GM23338 (cell line): ENCODE measurements at regions not wholly inside any gene's neighbourhood (a gene's known extent, or its start where the extent isn't known, plus 50 kb on each side); places are given as distances from the start of the nearest gene placed in this dataset.

Experiments
- CREB1 ChIP-seq: fragments of 250-450 bp; sonication (Bioruptor Pico); IDR thresholded peaks from 2 replicates; pipeline ENCODE4 v1.5.0; 2020; ENCODE audit warnings: low read depth, mild to moderate bottlenecking, moderate library complexity
- CTCF ChIP-seq, 2 experiments: fragments of 200-600 bp in 1 of 2; sonication (generic) in 1 of 2; conservative IDR thresholded peaks; 2 replicates each; pipeline versions ENCODE4 v1.5.1 to v1.6.1; 2016 to 2017; ENCODE audit warnings: antibody characterized with exemption in 2 of 2, low read depth in 2 of 2, mild to moderate bottlenecking in 2 of 2, moderate library complexity in 1 of 2
- EZH2 ChIP-seq: fragments of 200-600 bp; sonication (generic); IDR thresholded peaks from one replicate; pipeline ENCODE4 v1.8.0; 2017; ENCODE audit warnings: antibody characterized with exemption, mild to moderate bottlenecking, low read depth; ENCODE audit not compliant: unreplicated experiment
- POLR2AphosphoS5 ChIP-seq: IDR thresholded peaks from 2 replicates; pipeline ENCODE4 v1.6.1; 2016; ENCODE audit warnings: antibody characterized with exemption, low read depth
- REST ChIP-seq: IDR thresholded peaks from one replicate; pipeline ENCODE4 v1.6.1; 2018; ENCODE audit warnings: antibody characterized with exemption; ENCODE audit not compliant: unreplicated experiment

- no peak for TF ChIP-seq POLR2AphosphoS5
- no peak for TF ChIP-seq CTCF (conservative IDR thresholded peaks at IDR 0.05; ENCODE audit: low read depth in 2 of 2)
- no peak for TF ChIP-seq REST
- TF ChIP-seq EZH2: no peak
- no peak for TF ChIP-seq CREB1 (CRISPR knock-in tag)
These were observed 222.3 kb upstream of the FGGY start for GRCh38 chr1:59074598-59074997.
